GM23338 (cell line): ENCODE measurements at regions not wholly inside any gene's neighbourhood (a gene's known extent, or its start where the extent isn't known, plus 50 kb on each side); places are given as distances from the start of the nearest gene placed in this dataset.

Source experiments
- ATAC-seq: fragments of 200-7000 bp; cut with Tn5 transposase; 3 replicates; pipeline ENCODE4 v1.9.1; 2020
- DNase-seq: peaks from one replicate; pipeline ENCODE4 v3.0.0-alpha.2; 2015; ENCODE audit warnings: low spot score
- H2AFZ ChIP-seq: fragments of 200-600 bp; sonication (generic); 2 replicates; pipeline ENCODE4 v1.8.0; 2016; ENCODE audit warnings: antibody characterized with exemption, mild to moderate bottlenecking, moderate library complexity
- H3F3A ChIP-seq: fragments of 200-600 bp; sonication (generic); replicated peaks from 2 replicates; pipeline ENCODE4 v1.8.0; 2017; ENCODE audit warnings: antibody characterized with exemption, mixed run types, low read depth
- H3K27ac ChIP-seq: fragments of 200-600 bp; sonication (generic); 2 replicates; pipeline ENCODE4 v1.6.1; 2016; ENCODE audit warnings: low read depth
- H3K27me3 ChIP-seq: fragments of 200-600 bp; sonication (generic); 2 replicates; pipeline ENCODE4 v1.8.0; 2016; ENCODE audit warnings: mild to moderate bottlenecking, mixed run types, moderate library complexity; ENCODE audit not compliant: insufficient read depth
- H3K36me3 ChIP-seq: fragments of 200-600 bp; sonication (generic); 2 replicates; pipeline ENCODE4 v1.8.0; 2016; ENCODE audit warnings: mild to moderate bottlenecking; ENCODE audit not compliant: insufficient read depth
- H3K4me1 ChIP-seq: fragments of 200-600 bp; sonication (generic); 2 replicates; pipeline ENCODE4 v1.8.0; 2016; ENCODE audit warnings: mild to moderate bottlenecking, moderate library complexity; ENCODE audit not compliant: insufficient read depth
- H3K4me2 ChIP-seq: fragments of 200-600 bp; sonication (generic); 2 replicates; pipeline ENCODE4 v1.7.1; 2017; ENCODE audit warnings: mixed run types
- H3K4me3 ChIP-seq: fragments of 200-600 bp; sonication (generic); 2 replicates; pipeline ENCODE4 v1.6.1; 2016; ENCODE audit warnings: mixed run types
- H3K79me2 ChIP-seq: fragments of 200-600 bp; sonication (generic); replicated peaks from 2 replicates; pipeline ENCODE4 v1.8.0; 2017; ENCODE audit warnings: mild to moderate bottlenecking; ENCODE audit not compliant: insufficient read depth
- H3K9me2 ChIP-seq: fragments of 200-600 bp; sonication (generic); 2 replicates; pipeline ENCODE4 v1.8.0; 2017; ENCODE audit not compliant: insufficient read depth
- H4K20me1 ChIP-seq: fragments of 200-600 bp; sonication (generic); replicated peaks from 2 replicates; pipeline ENCODE4 v1.8.0; 2017; ENCODE audit warnings: mild to moderate bottlenecking; ENCODE audit not compliant: insufficient read depth
- H3K27ac Mint-ChIP-seq: 2 replicates; pipeline ENCODE4 v1.8.0; 2020; ENCODE audit warnings: inconsistent platforms, mild to moderate bottlenecking, moderate library complexity, mixed read lengths
- H3K27me3 Mint-ChIP-seq: 3 replicates; pipeline ENCODE4 v1.8.0; 2022; ENCODE audit warnings: low read depth, mild to moderate bottlenecking, moderate library complexity, mixed read lengths, inconsistent platforms; ENCODE audit not compliant: insufficient read depth, poor library complexity
- H3K36me3 Mint-ChIP-seq: 3 replicates; pipeline ENCODE4 v1.8.0; 2021; ENCODE audit warnings: low read depth, mild to moderate bottlenecking, inconsistent platforms, moderate library complexity, mixed read lengths
- H3K4me1 Mint-ChIP-seq: 3 replicates; pipeline ENCODE4 v1.8.0; 2020; ENCODE audit warnings: mild to moderate bottlenecking, inconsistent platforms, mixed read lengths
- H3K4me3 Mint-ChIP-seq: 3 replicates; pipeline ENCODE4 v1.8.0; 2021; ENCODE audit warnings: moderate library complexity, mild to moderate bottlenecking, inconsistent platforms, mixed read lengths
- H3K9me3 Mint-ChIP-seq: 3 replicates; pipeline ENCODE4 v1.8.0; 2020; ENCODE audit warnings: moderate library complexity, mild to moderate bottlenecking, inconsistent platforms, mixed read lengths
- CTCF ChIP-seq, 2 experiments: fragments of 200-600 bp in 1 of 2; sonication (generic) in 1 of 2; conservative IDR thresholded peaks; 2 replicates each; pipeline versions ENCODE4 v1.5.1 to v1.6.1; 2016 to 2017; ENCODE audit warnings: antibody characterized with exemption in 2 of 2, low read depth in 2 of 2, mild to moderate bottlenecking in 2 of 2, moderate library complexity in 1 of 2
- EZH2phosphoT487 ChIP-seq: fragments of 200-600 bp; sonication (generic); IDR thresholded peaks from one replicate; pipeline ENCODE4 v1.8.1; 2018; ENCODE audit warnings: antibody characterized with exemption; ENCODE audit not compliant: unreplicated experiment
- JUNB ChIP-seq: IDR thresholded peaks from one replicate; pipeline ENCODE4 v1.6.1; 2016; ENCODE audit warnings: antibody characterized with exemption; ENCODE audit not compliant: unreplicated experiment
- STAT1 ChIP-seq: IDR thresholded peaks from one replicate; pipeline ENCODE4 v1.6.1; 2016; ENCODE audit warnings: antibody characterized with exemption; ENCODE audit not compliant: unreplicated experiment
- ZNF114 ChIP-seq: fragments of 250-450 bp; sonication (Bioruptor Pico); IDR thresholded peaks from 2 replicates; pipeline ENCODE4 v1.5.0; 2020; ENCODE audit warnings: mild to moderate bottlenecking, moderate library complexity
- TF ChIP-seq, protein P1 (sequence below): IDR thresholded peaks from one replicate; pipeline ENCODE4 v1.6.1; 2018; ENCODE audit warnings: antibody characterized with exemption; ENCODE audit not compliant: unreplicated experiment
- TF ChIP-seq, protein P2 (sequence below): IDR thresholded peaks from 2 replicates; pipeline ENCODE4 v1.6.1; 2016; ENCODE audit warnings: antibody characterized with exemption

GRCh38 chr1:87804128-87804527 lies 475.4 kb downstream of the LMO4 start (continued):
- no peak for TF ChIP-seq CTCF (conservative IDR thresholded peaks at IDR 0.05; ENCODE audit: low read depth in 2 of 2)

DNA sequence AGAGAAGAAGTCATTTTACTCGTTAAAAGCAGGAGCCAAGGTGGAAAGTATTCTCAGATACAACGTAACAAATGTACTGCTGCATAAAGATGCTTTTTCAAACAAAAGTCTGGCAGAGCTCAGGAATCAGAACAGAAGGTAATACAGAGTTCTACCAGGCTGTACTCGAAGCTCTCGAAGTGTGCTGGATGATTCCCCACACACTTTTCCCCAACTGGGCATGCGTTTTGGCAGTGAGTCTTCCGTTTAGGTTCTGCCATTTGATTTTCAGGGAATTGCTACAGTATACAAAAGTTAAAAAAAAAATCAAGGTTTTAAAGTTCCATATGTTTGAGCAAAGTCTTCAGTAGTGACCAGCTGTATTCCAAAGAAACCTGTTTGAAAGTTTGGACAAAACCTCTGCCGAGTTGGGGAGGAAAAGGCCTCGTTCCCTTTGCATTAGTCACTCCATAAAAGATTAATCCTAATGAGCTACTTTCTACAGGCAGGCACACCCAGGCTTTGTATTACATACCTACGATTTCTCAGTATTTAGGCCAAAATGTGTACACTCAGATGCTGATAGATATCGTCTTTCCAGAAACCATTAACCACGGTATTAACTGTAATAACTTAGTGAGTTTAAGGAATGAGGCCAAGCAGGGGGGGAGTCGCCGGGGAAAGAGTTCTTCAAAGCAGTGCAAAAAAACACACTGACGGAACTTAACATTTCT lies 477.1 kb downstream of the LMO4 start:
- Histone ChIP-seq H3K4me2 (no peak overlapping the region), H3K36me3 (no peaks in the 10 kb centered on the region), H3K27ac (no peak overlapping the region), H4K20me1 (no peaks in the 10 kb centered on the region), H3K9me2 (0 out of 2 replicates have a peak, but pooled peaks cover 3% of the 10 kb centered on the region), H3K4me1 (no peaks in the 10 kb centered on the region), H2AFZ (peak overlapping the region; percentile 35), H3F3A (no peaks in the 10 kb centered on the region), H3K27me3 (no peaks in the 10 kb centered on the region), H3K79me2 (no peaks in the 10 kb centered on the region), H3K4me3 (no peak overlapping the region)
- Mint-ChIP-seq H3K4me1 (peaks cover 12% of the 10 kb centered on the region; the same call in 2 of the 3 replicates), H3K27ac (peak overlapping the region; percentile 50; the same call in 1 of the 2 replicates), H3K36me3 (peaks cover 4% of the 10 kb centered on the region; the same call in 2 of the 3 replicates), H3K4me3 (no peak overlapping the region), H3K9me3 (peaks cover 7% of the 10 kb centered on the region; the same call in 2 of the 3 replicates), H3K27me3 (peaks cover under 1% of the 10 kb centered on the region)
- DNase-seq (no peak), ATAC-seq (no peak)
- TF ChIP-seq, protein P1, sequence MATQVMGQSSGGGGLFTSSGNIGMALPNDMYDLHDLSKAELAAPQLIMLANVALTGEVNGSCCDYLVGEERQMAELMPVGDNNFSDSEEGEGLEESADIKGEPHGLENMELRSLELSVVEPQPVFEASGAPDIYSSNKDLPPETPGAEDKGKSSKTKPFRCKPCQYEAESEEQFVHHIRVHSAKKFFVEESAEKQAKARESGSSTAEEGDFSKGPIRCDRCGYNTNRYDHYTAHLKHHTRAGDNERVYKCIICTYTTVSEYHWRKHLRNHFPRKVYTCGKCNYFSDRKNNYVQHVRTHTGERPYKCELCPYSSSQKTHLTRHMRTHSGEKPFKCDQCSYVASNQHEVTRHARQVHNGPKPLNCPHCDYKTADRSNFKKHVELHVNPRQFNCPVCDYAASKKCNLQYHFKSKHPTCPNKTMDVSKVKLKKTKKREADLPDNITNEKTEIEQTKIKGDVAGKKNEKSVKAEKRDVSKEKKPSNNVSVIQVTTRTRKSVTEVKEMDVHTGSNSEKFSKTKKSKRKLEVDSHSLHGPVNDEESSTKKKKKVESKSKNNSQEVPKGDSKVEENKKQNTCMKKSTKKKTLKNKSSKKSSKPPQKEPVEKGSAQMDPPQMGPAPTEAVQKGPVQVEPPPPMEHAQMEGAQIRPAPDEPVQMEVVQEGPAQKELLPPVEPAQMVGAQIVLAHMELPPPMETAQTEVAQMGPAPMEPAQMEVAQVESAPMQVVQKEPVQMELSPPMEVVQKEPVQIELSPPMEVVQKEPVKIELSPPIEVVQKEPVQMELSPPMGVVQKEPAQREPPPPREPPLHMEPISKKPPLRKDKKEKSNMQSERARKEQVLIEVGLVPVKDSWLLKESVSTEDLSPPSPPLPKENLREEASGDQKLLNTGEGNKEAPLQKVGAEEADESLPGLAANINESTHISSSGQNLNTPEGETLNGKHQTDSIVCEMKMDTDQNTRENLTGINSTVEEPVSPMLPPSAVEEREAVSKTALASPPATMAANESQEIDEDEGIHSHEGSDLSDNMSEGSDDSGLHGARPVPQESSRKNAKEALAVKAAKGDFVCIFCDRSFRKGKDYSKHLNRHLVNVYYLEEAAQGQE: no peak
- no peak for TF ChIP-seq ZNF114
- TF ChIP-seq, protein P2, sequence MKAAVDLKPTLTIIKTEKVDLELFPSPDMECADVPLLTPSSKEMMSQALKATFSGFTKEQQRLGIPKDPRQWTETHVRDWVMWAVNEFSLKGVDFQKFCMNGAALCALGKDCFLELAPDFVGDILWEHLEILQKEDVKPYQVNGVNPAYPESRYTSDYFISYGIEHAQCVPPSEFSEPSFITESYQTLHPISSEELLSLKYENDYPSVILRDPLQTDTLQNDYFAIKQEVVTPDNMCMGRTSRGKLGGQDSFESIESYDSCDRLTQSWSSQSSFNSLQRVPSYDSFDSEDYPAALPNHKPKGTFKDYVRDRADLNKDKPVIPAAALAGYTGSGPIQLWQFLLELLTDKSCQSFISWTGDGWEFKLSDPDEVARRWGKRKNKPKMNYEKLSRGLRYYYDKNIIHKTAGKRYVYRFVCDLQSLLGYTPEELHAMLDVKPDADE: no peak
- TF ChIP-seq JUNB: no peak
- TF ChIP-seq STAT1: no peak
- TF ChIP-seq EZH2phosphoT487: no peak
